HepG2 (cell line): ENCODE measurements at regions not wholly inside any gene's neighbourhood (a gene's known extent, or its start where the extent isn't known, plus 50 kb on each side); places are given as distances from the start of the nearest gene placed in this dataset.

Experiments used
- ATAC-seq: fragments of 200-7000 bp; cut with Tn5 transposase; 3 replicates; pipeline ENCODE4 v1.9.1; 2020; ENCODE audit warnings: mild to moderate bottlenecking, moderate library complexity
- BruUV-seq: library from RNA; stranded (reverse); fragments of 400-500 nt; replicated peaks from 2 replicates; lab custom pipeline; 2021; lab: Mats Ljungman, UMichigan
- CTCF ChIA-PET: fragments of 300-600 bp; formaldehyde crosslinking; extraction: SDS; loops from one replicate; lab custom pipeline; 2021; ENCODE audit warnings: low total read pairs, inconsistent platforms, low intra/inter-chr PET ratio; lab: Yijun Ruan, JAX
- POLR2A ChIA-PET: fragments of 350-600 bp; sonication (Branson Sonifier 250); formaldehyde crosslinking; loops from one replicate; lab custom pipeline; 2020; ENCODE audit warnings: antibody characterized with exemption, inconsistent platforms; lab: Yijun Ruan, JAX
- DNase-seq: peaks from one replicate; pipeline ENCODE4 v3.0.0-alpha.2; 2015; ENCODE audit warnings: low spot score
- FAIRE-seq: peaks from 3 replicates; lab custom pipeline; 2011; peaks lifted over from hg19 to GRCh38; lab: Jason Lieb, UNC
- H2AFZ ChIP-seq: one replicate; pipeline ENCODE4 v1.6.1; 2011; ENCODE audit warnings: low read length, inconsistent platforms
- H3K27ac ChIP-seq: fragments of 300-600 bp; 3 replicates; pipeline ENCODE4 v1.8.0; 2011; ENCODE audit warnings: mixed run types, mild to moderate bottlenecking, mixed read lengths, low read length, inconsistent platforms; ENCODE audit not compliant: insufficient read depth; ENCODE audit errors: extremely low read length
- H3K27me3 ChIP-seq, 2 experiments: fragments of 200-600 bp in 1 of 2; 2 replicates in 1 of 2; 3 replicates in 1 of 2; pipeline versions ENCODE4 v1.6.0 to v1.8.0; 2011; ENCODE audit warnings: low read length in 2 of 2, mild to moderate bottlenecking in 2 of 2, moderate library complexity in 2 of 2, inconsistent platforms in 1 of 2; ENCODE audit not compliant: insufficient read depth in 2 of 2, control insufficient read depth in 1 of 2
- H3K36me3 ChIP-seq, 2 experiments: fragments of 200-600 bp in 1 of 2; replicated peaks in 1 of 2; 2 replicates in 1 of 2; 3 replicates in 1 of 2; pipeline versions ENCODE4 v1.5.1 to v1.8.0; 2011; ENCODE audit warnings: low read length in 2 of 2, inconsistent platforms in 1 of 2; ENCODE audit not compliant: insufficient read depth in 2 of 2, control insufficient read depth in 1 of 2
- H3K4me1 ChIP-seq: 2 replicates; pipeline ENCODE4 v1.5.1; 2012; ENCODE audit warnings: low read length, inconsistent platforms; ENCODE audit not compliant: insufficient read depth
- H3K4me2 ChIP-seq: 2 replicates; pipeline ENCODE4 v1.6.0; 2011; ENCODE audit warnings: low read depth, low read length, inconsistent platforms
- H3K4me3 ChIP-seq, 3 experiments: fragments of 200-600 bp in 1 of 3; sonication (generic), shearing (Covaris generic) in 1 of 3; replicated peaks in 1 of 3; 2 replicates each; pipeline ENCODE4 v1.5.1; 2011 to 2016; ENCODE audit warnings: low read length in 3 of 3, inconsistent platforms in 2 of 3, low read depth in 2 of 3, mild to moderate bottlenecking in 2 of 3, control low read depth in 1 of 3, mixed read lengths in 1 of 3; ENCODE audit not compliant: insufficient read depth in 1 of 3
- H3K79me2 ChIP-seq: one replicate; pipeline ENCODE4 v1.6.1; 2011; ENCODE audit warnings: low read length, inconsistent platforms; ENCODE audit not compliant: insufficient read depth
- H3K9ac ChIP-seq: 2 replicates; pipeline ENCODE4 v1.6.0; 2011; ENCODE audit warnings: mild to moderate bottlenecking, low read depth, low read length, inconsistent platforms; ENCODE audit not compliant: insufficient read depth
- H3K9me3 ChIP-seq: 2 replicates; pipeline ENCODE4 v1.5.1; 2012; ENCODE audit warnings: mild to moderate bottlenecking, low read length
- H4K20me1 ChIP-seq: 2 replicates; pipeline ENCODE4 v1.6.0; 2011; ENCODE audit warnings: inconsistent platforms, mild to moderate bottlenecking, low read length, moderate library complexity; ENCODE audit not compliant: insufficient read depth
- ATF4 ChIP-seq, 2 experiments: fragments of 450-650 bp in 1 of 2; sonication (generic) in 1 of 2; formaldehyde crosslinking; IDR thresholded peaks; 2 replicates each; pipeline versions ENCODE4 v1.5.0 to v1.8.0; 2020 to 2022; ENCODE audit warnings: mild to moderate bottlenecking in 1 of 2, missing genetic modification reagents in 1 of 2
- ATF7 ChIP-seq, 2 experiments: fragments of 450-650 bp in 1 of 2; sonication (generic) in 1 of 2; formaldehyde crosslinking in 1 of 2; IDR thresholded peaks; 2 replicates each; pipeline versions ENCODE4 v1.4.0 to v1.6.1; 2016 to 2020; ENCODE audit warnings: antibody characterized with exemption in 1 of 2, mild to moderate bottlenecking in 1 of 2, missing genetic modification reagents in 1 of 2
- CEBPB ChIP-seq: IDR thresholded peaks from 2 replicates; pipeline ENCODE4 v1.6.1; 2011; ENCODE audit warnings: low read depth, low read length, improper control_type of control experiment, borderline replicate concordance
- CEBPG ChIP-seq: IDR thresholded peaks from 2 replicates; pipeline ENCODE4 v1.6.1; 2016
- CREB1 ChIP-seq, 2 experiments: fragments of 450-650 bp in 1 of 2; IDR thresholded peaks; 2 replicates each; pipeline ENCODE4 v1.6.1; 2016 to 2017; ENCODE audit warnings: control low read depth in 1 of 2, mild to moderate bottlenecking in 1 of 2, missing compliant biosample characterization in 1 of 2, missing genetic modification characterization in 1 of 2
- FOXO1 ChIP-seq: sonication (generic); formaldehyde crosslinking; IDR thresholded peaks from 2 replicates; pipeline ENCODE4 v1.4.0; 2020; ENCODE audit warnings: missing genetic modification reagents
- GATAD1 ChIP-seq: IDR thresholded peaks from 2 replicates; pipeline ENCODE4 v1.6.1; 2016; ENCODE audit warnings: missing genetic modification reagents, missing compliant biosample characterization
- GATAD2A ChIP-seq: IDR thresholded peaks from 2 replicates; pipeline ENCODE4 v1.6.1; 2016
- ZSCAN29 ChIP-seq: sonication (generic); formaldehyde crosslinking; conservative IDR thresholded peaks from 2 replicates; pipeline ENCODE4 v1.4.0; 2020; ENCODE audit warnings: mild to moderate bottlenecking, missing genetic modification reagents
- ZZZ3 ChIP-seq: sonication (generic); formaldehyde crosslinking; IDR thresholded peaks from 2 replicates; pipeline ENCODE4 v1.4.0; 2020; ENCODE audit warnings: missing genetic modification reagents, mild to moderate bottlenecking, borderline replicate concordance
- whole genome bisulfite sequencing: methylation state at CpG from one replicate; pipeline ENCODE4 v1.1.6; 2017; ENCODE audit warnings: low lambda C conversion rate; 5-methylcytosine and 5-hydroxymethylcytosine counted together
- in situ Hi-C: cut with HindIII; loops from 2 replicates; pipeline ENCODE4 v1.10.0; 2017; ENCODE audit warnings: low pct_unique_long_range_greater_than_20kb; ENCODE audit not compliant: extremely low pct_ligation_motif_present
- intact Hi-C: fragments of 100-400 bp; cut with micrococcal nuclease; formaldehyde crosslinking; loops from one replicate; pipeline ENCODE4 v1.10.0; 2022; ENCODE audit not compliant: unreplicated experiment

- no TSS peak for BruUV-seq
- no peak for DNase-seq
- intact Hi-C loops: no loop called here
- H3K4me3 ChIP-seq: no peak overlapping the region
- no peak overlapping the region for H3K9ac ChIP-seq
- CTCF ChIA-PET: no interaction called here
- H3K36me3 ChIP-seq: no peaks in the 10 kb centered on the region
- no peak overlapping the region for H2AFZ ChIP-seq
- FAIRE-seq: no peak
- POLR2A ChIA-PET: interaction anchor here (1.5 kb wide), 1 partner anchor 88 kb away, joined by 10 read pairs; no protein-coding TSS in a partner anchor
- H3K27me3 ChIP-seq: no peaks in the 10 kb centered on the region
- H3K4me1 ChIP-seq: peaks cover 20% of the 10 kb centered on the region
- ATAC-seq: no peak
- H3K4me2 ChIP-seq: no peak overlapping the region
- H4K20me1 ChIP-seq: no peaks in the 10 kb centered on the region
- no peak overlapping the region for H3K27ac ChIP-seq
- TF ChIP-seq ZSCAN29 (CRISPR knock-in tag): no peak
- peak; percentile 63; the same call in 1 of the 2 replicates for TF ChIP-seq CEBPB
- peak; percentile 36; the same call in 1 of the 2 replicates for TF ChIP-seq GATAD2A (CRISPR knock-in tag)
- no peak for TF ChIP-seq ZZZ3 (CRISPR knock-in tag)
- peak; percentile 54 for TF ChIP-seq CEBPG (CRISPR knock-in tag)
- no peak for TF ChIP-seq ATF4 (CRISPR knock-in tag; IDR thresholded peaks at IDR 0.05)
- no peak for TF ChIP-seq GATAD1 (CRISPR knock-in tag)
- TF ChIP-seq, all 625 proteins: peak for 3
- Histone ChIP-seq H3K79me2 (no peaks in the 10 kb centered on the region), H3K9me3 (no peaks in the 10 kb centered on the region)
- in situ Hi-C loops: loop anchor here (25.0 kb wide), 1 partner anchor 418 kb away; the partner anchor contains the start of gene ARL4A
Observed at GRCh38 chr7:13105209-13105608, 417.8 kb downstream of the ARL4A start.

GRCh38 chr7:13106513-13106912, 419.1 kb downstream of the ARL4A start:
- WGBS: 63% methylated on average over 2 of the region's 2 CpGs
- H3K4me2 ChIP-seq: no peak overlapping the region
- no peaks in the 10 kb centered on the region for H3K9me3 ChIP-seq
- DNase-seq: no peak
- no peak for FAIRE-seq
- H3K27me3 ChIP-seq: no peaks in the 10 kb centered on the region
- H3K27ac ChIP-seq: no peak overlapping the region
- intact Hi-C loops: no loop called here
- in situ Hi-C loops: loop anchor here (25.0 kb wide), 1 partner anchor 419 kb away; the partner anchor contains the start of gene ARL4A
- no TSS peak for BruUV-seq
- no peak overlapping the region for H3K9ac ChIP-seq
- H2AFZ ChIP-seq: no peak overlapping the region
- peaks cover 20% of the 10 kb centered on the region for H3K4me1 ChIP-seq
- CTCF ChIA-PET: no interaction called here
- H3K36me3 ChIP-seq: no peaks in the 10 kb centered on the region
- H3K79me2 ChIP-seq: no peaks in the 10 kb centered on the region
- TF ChIP-seq ATF7 (IDR thresholded peaks at IDR 0.05) (peak; percentile 61), ATF7 (CRISPR knock-in tag; IDR thresholded peaks at IDR 0.05) (no peak), CREB1 (IDR thresholded peaks at IDR 0.05) (peak; percentile 41; the same call in 1 of the 2 replicates), CREB1 (CRISPR knock-in tag; IDR thresholded peaks at IDR 0.05) (no peak), FOXO1 (no peak)
- H3K4me3 ChIP-seq: no peak overlapping the region
- POLR2A ChIA-PET: interaction anchor here (1.5 kb wide), 1 partner anchor 419 kb away, joined by 4 read pairs; the partner anchor contains the start of gene ARL4A
- H4K20me1 ChIP-seq: no peaks in the 10 kb centered on the region
- ATAC-seq: no peak
